ENCODE measurements at regions not wholly inside any gene's neighbourhood (a gene's known extent, or its start where the extent isn't known, plus 50 kb on each side); places are given as distances from the start of the nearest gene placed in this dataset.

DNA sequence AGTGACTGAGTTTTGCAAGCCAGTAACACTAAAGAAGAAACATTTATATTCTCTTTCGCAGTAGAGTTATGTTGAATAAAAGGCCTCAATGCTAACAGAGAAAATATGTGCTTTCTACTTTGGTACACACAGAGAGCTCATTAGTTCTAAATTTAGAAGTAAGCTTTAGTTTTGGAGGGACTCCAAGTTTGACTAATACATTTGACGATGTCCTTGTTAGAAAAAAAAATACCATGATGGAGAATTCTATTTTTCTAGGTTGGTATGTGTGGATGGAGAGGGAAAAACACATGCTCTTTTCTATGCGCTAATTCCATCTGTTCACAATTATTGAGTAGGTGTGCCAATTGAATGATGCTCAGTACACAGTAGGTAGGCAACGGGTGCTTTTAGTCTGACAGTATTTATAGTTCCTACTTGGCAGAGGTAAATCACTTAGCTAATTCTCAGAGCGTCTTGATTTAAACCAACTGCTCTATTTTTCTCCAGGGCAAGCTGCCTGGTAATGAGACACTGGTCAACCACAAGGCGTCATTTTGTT, 327.2 kb upstream of the AKR1E2 start:
- no CpG with 5 or more reads among the region's 6 CpGs for WGBS (ENCODE audit: extremely low coverage, insufficient read length, low lambda C conversion rate)
- H2AFZ ChIP-seq (ENCODE audit: low read length) = no peak overlapping the region

More for the DNA sequence above, 327.2 kb upstream of the AKR1E2 start:
- Mint-ChIP-seq H3K27me3 (ENCODE audit: low read depth) (no peaks in the 10 kb centered on the region), H3K4me3 (no peak overlapping the region), H3K27ac (no peak overlapping the region), H3K9me3 (no peaks in the 10 kb centered on the region), H3K4me1 (peaks cover 8% of the 10 kb centered on the region in 2 experiments; a peak in 1 of 4 replicates), H3K36me3 (ENCODE audit: insufficient read depth in 1 of 3, low read depth in 3 of 3) (no peaks in the 10 kb centered on the region)
- Histone ChIP-seq H3K79me2 (ENCODE audit: insufficient read depth, low read length) (no peaks in the 10 kb centered on the region), H2AK5ac (ENCODE audit: insufficient read length, low read length) (no peak overlapping the region), H3K4ac (ENCODE audit: low read depth, low read length) (no peak overlapping the region), H3K56ac (ENCODE audit: insufficient read length, low read depth, low read length) (no peak overlapping the region), H4K20me1 (ENCODE audit: control insufficient read depth, insufficient read depth, insufficient read length) (no peaks in the 10 kb centered on the region), H3K23me2 (ENCODE audit: insufficient read length, low read depth, low read length, poor library complexity, severe bottlenecking) (no peaks in the 10 kb centered on the region), H3K4me2 (ENCODE audit: insufficient read depth, insufficient read length, low read length) (no peak overlapping the region), H3K27me3 (ENCODE audit: insufficient read depth, low read length) (no peaks in the 10 kb centered on the region), H3T11ph (ENCODE audit: low read length) (no peak overlapping the region), H4K5ac (ENCODE audit: insufficient read length, low read depth, low read length) (no peak overlapping the region), H3K4me1 (ENCODE audit: insufficient read depth, low read length) (no peaks in the 10 kb centered on the region), H2BK12ac (ENCODE audit: insufficient read length, low read depth, low read length) (no peak overlapping the region), H3K9me3 (ENCODE audit: control insufficient read depth, low read depth, low read length) (no peaks in the 10 kb centered on the region), H3K79me1 (ENCODE audit: insufficient read depth, low read depth, low read length, poor library complexity, severe bottlenecking) (no peaks in the 10 kb centered on the region), H2BK5ac (ENCODE audit: insufficient read length, low read length) (no peak overlapping the region), H3K18ac (ENCODE audit: insufficient read length, low read depth, low read length) (no peak overlapping the region), H3K27ac (ENCODE audit: insufficient read length, low read depth, low read length) (no peak overlapping the region), H3K23ac (ENCODE audit: insufficient read length, low read depth, low read length) (no peak overlapping the region), H3K14ac (ENCODE audit: insufficient read depth, low read length) (no peak overlapping the region), H2BK120ac (ENCODE audit: low read depth, low read length, poor library complexity, severe bottlenecking) (no peak overlapping the region), H4K8ac (replicated peaks; ENCODE audit: insufficient read length, low read depth, low read length) (no peak overlapping the region), H2BK15ac (ENCODE audit: low read depth, low read length) (no peak overlapping the region), H3K9ac (ENCODE audit: extremely low read depth, insufficient read length, low read length) (no peak overlapping the region), H2BK20ac (ENCODE audit: low read depth, low read length, poor library complexity, severe bottlenecking) (no peak overlapping the region), H4K91ac (ENCODE audit: insufficient read length, low read depth, low read length) (no peak overlapping the region)
- no peak for DNase-seq
- TF ChIP-seq, protein P1, sequence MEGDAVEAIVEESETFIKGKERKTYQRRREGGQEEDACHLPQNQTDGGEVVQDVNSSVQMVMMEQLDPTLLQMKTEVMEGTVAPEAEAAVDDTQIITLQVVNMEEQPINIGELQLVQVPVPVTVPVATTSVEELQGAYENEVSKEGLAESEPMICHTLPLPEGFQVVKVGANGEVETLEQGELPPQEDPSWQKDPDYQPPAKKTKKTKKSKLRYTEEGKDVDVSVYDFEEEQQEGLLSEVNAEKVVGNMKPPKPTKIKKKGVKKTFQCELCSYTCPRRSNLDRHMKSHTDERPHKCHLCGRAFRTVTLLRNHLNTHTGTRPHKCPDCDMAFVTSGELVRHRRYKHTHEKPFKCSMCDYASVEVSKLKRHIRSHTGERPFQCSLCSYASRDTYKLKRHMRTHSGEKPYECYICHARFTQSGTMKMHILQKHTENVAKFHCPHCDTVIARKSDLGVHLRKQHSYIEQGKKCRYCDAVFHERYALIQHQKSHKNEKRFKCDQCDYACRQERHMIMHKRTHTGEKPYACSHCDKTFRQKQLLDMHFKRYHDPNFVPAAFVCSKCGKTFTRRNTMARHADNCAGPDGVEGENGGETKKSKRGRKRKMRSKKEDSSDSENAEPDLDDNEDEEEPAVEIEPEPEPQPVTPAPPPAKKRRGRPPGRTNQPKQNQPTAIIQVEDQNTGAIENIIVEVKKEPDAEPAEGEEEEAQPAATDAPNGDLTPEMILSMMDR (conservative IDR thresholded peaks at IDR 0.05) = no peak
